WERI-Rb-1 (cell line): ENCODE measurements at regions not wholly inside any gene's neighbourhood (a gene's known extent, or its start where the extent isn't known, plus 50 kb on each side); places are given as distances from the start of the nearest gene placed in this dataset.

Source experiments
- DNase-seq: peaks from one replicate; pipeline ENCODE4 v3.0.0-alpha.2; 2020
- H3K27ac ChIP-seq: fragments of 250-450 bp; sonication (Bioruptor Pico); 2 replicates; pipeline ENCODE4 v1.5.1; 2020; ENCODE audit warnings: mild to moderate bottlenecking, moderate library complexity
- H3K27me3 ChIP-seq: fragments of 250-450 bp; sonication (Bioruptor Pico); 2 replicates; pipeline ENCODE4 v1.5.1; 2021; ENCODE audit warnings: mild to moderate bottlenecking, low read depth, moderate library complexity; ENCODE audit not compliant: insufficient read depth, severe bottlenecking
- H3K36me3 ChIP-seq: fragments of 250-450 bp; sonication (Bioruptor Pico); 2 replicates; pipeline ENCODE4 v1.5.1; 2020; ENCODE audit warnings: mild to moderate bottlenecking, moderate library complexity
- H3K4me3 ChIP-seq: 2 replicates; pipeline ENCODE4 v1.5.1; 2011; ENCODE audit warnings: low read depth, mild to moderate bottlenecking, control low read depth, low read length
- H3K9me3 ChIP-seq: fragments of 250-450 bp; sonication (Bioruptor Pico); 2 replicates; pipeline ENCODE4 v1.5.1; 2021; ENCODE audit warnings: mild to moderate bottlenecking, moderate library complexity; ENCODE audit not compliant: severe bottlenecking
- CTCF ChIP-seq: IDR thresholded peaks from 2 replicates; pipeline ENCODE4 v1.5.1; 2011; ENCODE audit warnings: low read depth, mild to moderate bottlenecking, control low read depth, inconsistent platforms, low read length

GRCh38 chr3:144426366-144426765 is 454.7 kb downstream of the DIPK2A start:
- H3K9me3 ChIP-seq = no peaks in the 10 kb centered on the region
- no peak overlapping the region for H3K4me3 ChIP-seq
- no peaks in the 10 kb centered on the region for H3K36me3 ChIP-seq
- no peaks in the 10 kb centered on the region for H3K27me3 ChIP-seq
- no peak overlapping the region for H3K27ac ChIP-seq
- TF ChIP-seq CTCF = no peak
- DNase-seq = no peak

- Histone ChIP-seq H3K27me3 (no peaks in the 10 kb centered on the region), H3K9me3 (no peaks in the 10 kb centered on the region), H3K27ac (no peak overlapping the region), H3K4me3 (no peak overlapping the region), H3K36me3 (no peaks in the 10 kb centered on the region)
- DNase-seq = no peak
- no peak for TF ChIP-seq CTCF
Measured at GRCh38 chr3:144426967-144427366, 455.3 kb downstream of the DIPK2A start.

GRCh38 chr3:144429719-144430121 is 458.1 kb downstream of the DIPK2A start:
- TF ChIP-seq CTCF = no peak
- no peak overlapping the region for H3K4me3 ChIP-seq
- H3K36me3 ChIP-seq = no peaks in the 10 kb centered on the region
- H3K27me3 ChIP-seq = no peaks in the 10 kb centered on the region
- no peak for DNase-seq
- no peaks in the 10 kb centered on the region for H3K9me3 ChIP-seq
- H3K27ac ChIP-seq = no peak overlapping the region

- H3K36me3 ChIP-seq = no peaks in the 10 kb centered on the region
- H3K9me3 ChIP-seq = no peaks in the 10 kb centered on the region
- TF ChIP-seq CTCF = no peak
- DNase-seq = no peak
- H3K27ac ChIP-seq = no peak overlapping the region
- no peak overlapping the region for H3K4me3 ChIP-seq
- H3K27me3 ChIP-seq = no peaks in the 10 kb centered on the region
Measured at GRCh38 chr3:144431134-144431533, 459.5 kb downstream of the DIPK2A start.

GRCh38 chr3:144433006-144433405 is 461.4 kb downstream of the DIPK2A start:
- H3K36me3 ChIP-seq = no peaks in the 10 kb centered on the region
- no peaks in the 10 kb centered on the region for H3K9me3 ChIP-seq
- H3K27me3 ChIP-seq = no peaks in the 10 kb centered on the region
- H3K27ac ChIP-seq = no peak overlapping the region
- no peak for TF ChIP-seq CTCF
- DNase-seq = no peak
- H3K4me3 ChIP-seq = no peak overlapping the region

GRCh38 chr3:144437989-144438388 is 466.4 kb downstream of the DIPK2A start:
- Histone ChIP-seq H3K4me3 (no peak overlapping the region), H3K9me3 (no peaks in the 10 kb centered on the region), H3K27ac (no peak overlapping the region), H3K27me3 (no peaks in the 10 kb centered on the region), H3K36me3 (no peaks in the 10 kb centered on the region)
- DNase-seq = no peak
- no peak for TF ChIP-seq CTCF
